ENCODE measurements at regions not wholly inside any gene's neighbourhood (a gene's known extent, or its start where the extent isn't known, plus 50 kb on each side); places are given as distances from the start of the nearest gene placed in this dataset.

DNA sequence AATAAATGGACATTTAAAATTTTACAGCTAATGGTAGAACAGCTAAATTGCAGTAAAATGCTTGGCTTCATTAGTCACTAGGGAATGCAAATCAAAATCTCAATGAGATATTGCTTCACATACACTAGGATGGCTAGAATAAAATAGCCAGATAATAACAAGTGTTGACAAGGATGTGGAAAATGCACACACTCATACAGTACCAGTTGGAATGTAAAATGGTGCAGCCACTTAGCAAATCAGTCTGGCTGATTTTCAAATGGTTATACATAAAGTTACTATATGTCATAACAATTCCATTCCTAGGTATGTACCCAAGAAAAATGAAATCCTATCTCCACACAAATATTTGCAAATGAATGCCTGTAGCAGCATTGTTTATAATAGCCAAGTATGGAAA lies 452.1 kb downstream of the HDGFL1 start:
- Histone ChIP-seq H3K4me1 (ENCODE audit: control insufficient read depth in 1 of 2, insufficient read depth in 2 of 2, low read length in 2 of 2) (no peaks in the 10 kb centered on the region), H3K9me2 (ENCODE audit: insufficient read depth) (no peaks in the 10 kb centered on the region), H3K9ac (ENCODE audit: low read length) (no peak overlapping the region), H3K4me2 (ENCODE audit: low read length) (no peak overlapping the region), H3K4me3 (replicated peaks in 1 of 2; ENCODE audit: low read depth in 1 of 2, low read length in 2 of 2) (no peak overlapping the region), H3K79me2 (ENCODE audit: insufficient read depth, low read length) (no peaks in the 10 kb centered on the region), H3K9me3 (ENCODE audit: control insufficient read depth in 1 of 2, insufficient read depth in 1 of 2, low read depth in 1 of 2, low read length in 2 of 2) (peaks cover 0 to 3% of the 10 kb centered on the region in 2 experiments; a peak in 2 of 4 replicates), H3K36me3 (ENCODE audit: control insufficient read depth in 1 of 2, insufficient read depth in 2 of 2, low read length in 2 of 2) (no peaks in the 10 kb centered on the region), H4K20me1 (ENCODE audit: insufficient read depth) (no peaks in the 10 kb centered on the region), H3K27me3 (ENCODE audit: insufficient read depth, low read length) (no peaks in the 10 kb centered on the region), H3K27ac (ENCODE audit: low read depth, low read length) (no peak overlapping the region), H2AFZ (ENCODE audit: low read depth, low read length, poor library complexity, severe bottlenecking) (no peak overlapping the region)
- ChIA-PET CTCF (no interaction called here), RAD21 (ENCODE audit: low non-redundant PET in 1 of 2, low total read pairs in 2 of 2, uncharacterized antibody in 2 of 2, unreplicated experiment in 2 of 2) (no interaction called here), POLR2A (no interaction called here)
- no peak for ATAC-seq
- TF ChIP-seq, protein P1, sequence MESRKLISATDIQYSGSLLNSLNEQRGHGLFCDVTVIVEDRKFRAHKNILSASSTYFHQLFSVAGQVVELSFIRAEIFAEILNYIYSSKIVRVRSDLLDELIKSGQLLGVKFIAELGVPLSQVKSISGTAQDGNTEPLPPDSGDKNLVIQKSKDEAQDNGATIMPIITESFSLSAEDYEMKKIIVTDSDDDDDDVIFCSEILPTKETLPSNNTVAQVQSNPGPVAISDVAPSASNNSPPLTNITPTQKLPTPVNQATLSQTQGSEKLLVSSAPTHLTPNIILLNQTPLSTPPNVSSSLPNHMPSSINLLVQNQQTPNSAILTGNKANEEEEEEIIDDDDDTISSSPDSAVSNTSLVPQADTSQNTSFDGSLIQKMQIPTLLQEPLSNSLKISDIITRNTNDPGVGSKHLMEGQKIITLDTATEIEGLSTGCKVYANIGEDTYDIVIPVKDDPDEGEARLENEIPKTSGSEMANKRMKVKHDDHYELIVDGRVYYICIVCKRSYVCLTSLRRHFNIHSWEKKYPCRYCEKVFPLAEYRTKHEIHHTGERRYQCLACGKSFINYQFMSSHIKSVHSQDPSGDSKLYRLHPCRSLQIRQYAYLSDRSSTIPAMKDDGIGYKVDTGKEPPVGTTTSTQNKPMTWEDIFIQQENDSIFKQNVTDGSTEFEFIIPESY (IDR thresholded peaks at IDR 0.05; ENCODE audit: extremely low read depth, insufficient replicate concordance, low read length): no peak
- TF ChIP-seq ELF1 (IDR thresholded peaks at IDR 0.05; ENCODE audit: borderline replicate concordance, low read depth): no peak
- no peak for TF ChIP-seq ZFX (IDR thresholded peaks at IDR 0.05)
- TF ChIP-seq RAD21 (IDR thresholded peaks at IDR 0.05; ENCODE audit: low read depth): no peak
- no peak for TF ChIP-seq SRF (IDR thresholded peaks at IDR 0.05; ENCODE audit: low read depth)
- TF ChIP-seq, protein P2, sequence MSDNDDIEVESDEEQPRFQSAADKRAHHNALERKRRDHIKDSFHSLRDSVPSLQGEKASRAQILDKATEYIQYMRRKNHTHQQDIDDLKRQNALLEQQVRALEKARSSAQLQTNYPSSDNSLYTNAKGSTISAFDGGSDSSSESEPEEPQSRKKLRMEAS (IDR thresholded peaks at IDR 0.05): no peak
- TF ChIP-seq JUND (IDR thresholded peaks at IDR 0.05): no peak
- no peak for TF ChIP-seq CBX3 (IDR thresholded peaks at IDR 0.05; ENCODE audit: low read depth)
- no peak for TF ChIP-seq EZH2 (IDR thresholded peaks at IDR 0.05)
- TF ChIP-seq, protein P3, sequence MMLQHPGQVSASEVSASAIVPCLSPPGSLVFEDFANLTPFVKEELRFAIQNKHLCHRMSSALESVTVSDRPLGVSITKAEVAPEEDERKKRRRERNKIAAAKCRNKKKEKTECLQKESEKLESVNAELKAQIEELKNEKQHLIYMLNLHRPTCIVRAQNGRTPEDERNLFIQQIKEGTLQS (IDR thresholded peaks at IDR 0.05): no peak
- TF ChIP-seq POLR2AphosphoS5 (IDR thresholded peaks at IDR 0.05; ENCODE audit: low read depth, low read length): no peak
- TF ChIP-seq YY1 (IDR thresholded peaks at IDR 0.05; ENCODE audit: extremely low read depth, insufficient replicate concordance, low read depth, low read length): no peak
- BruUV-seq (replicated peaks): no TSS peak
- intact Hi-C loops (cut with micrococcal nuclease): no loop called here
- no peak for DNase-seq (ENCODE audit: low read depth, low spot score)
